ENCODE measurements at regions not wholly inside any gene's neighbourhood (a gene's known extent, or its start where the extent isn't known, plus 50 kb on each side); places are given as distances from the start of the nearest gene placed in this dataset.
A peak's percentile ranks its signal among the peaks of the same experiment; 100 is the strongest.
"Not testable (repeated sequence)": the region's sequence is repeated elsewhere in the genome, so short reads cannot be mapped to it uniquely, and the experiment has no call there.

DNA sequence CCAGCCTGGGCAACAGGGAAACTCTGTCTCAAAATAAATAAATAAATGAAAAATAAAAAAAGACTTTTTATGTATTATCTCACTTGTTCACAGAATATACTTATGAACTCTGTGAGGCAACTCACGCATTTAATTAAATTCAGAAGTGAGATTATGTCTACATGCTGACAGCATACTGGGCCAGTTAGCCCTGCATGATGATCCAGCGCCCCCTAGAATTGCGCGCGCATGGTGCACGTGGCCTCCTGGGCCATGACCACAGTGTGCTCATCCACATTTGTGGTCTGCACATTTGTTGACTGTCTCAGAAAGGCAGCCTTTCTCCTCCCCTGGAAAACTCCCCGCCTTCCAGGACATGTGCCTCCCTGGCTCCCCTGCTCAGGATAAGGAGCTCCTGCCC is 64.8 kb upstream of the METTL9 start:
- DNase-seq (ENCODE audit: low read depth in 2 of 2): not testable (repeated sequence)

DNA sequence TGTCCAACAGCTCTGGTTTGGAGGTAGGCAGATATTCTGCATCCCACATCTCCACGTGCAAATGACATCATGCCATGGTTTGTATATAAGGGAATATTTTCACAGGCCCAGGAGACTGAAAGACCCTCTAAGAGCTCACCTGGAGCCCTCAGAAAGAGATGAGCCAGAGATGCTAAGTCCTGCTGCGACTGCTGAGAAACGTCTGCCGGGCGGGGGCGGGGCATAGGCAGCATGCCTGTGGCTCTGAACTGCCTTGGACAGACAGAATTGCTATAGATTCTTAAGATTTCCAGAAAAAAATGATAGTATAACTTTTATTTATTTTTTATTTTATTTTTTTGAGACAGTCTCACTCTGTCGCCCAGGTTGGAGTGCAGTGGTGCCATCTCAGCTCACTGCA is 64.2 kb upstream of the METTL9 start:
- not testable (repeated sequence) for DNase-seq (ENCODE audit: low read depth in 2 of 2)

GRCh38 chr16:21536740-21537139 is 62.6 kb upstream of the METTL9 start:
- DNase-seq (ENCODE audit: low read depth in 2 of 2): not testable (repeated sequence)

- DNase-seq (ENCODE audit: low read depth in 2 of 2): not testable (repeated sequence)
Observed at GRCh38 chr16:21537598-21537997, 61.8 kb upstream of the METTL9 start.

- DNase-seq (ENCODE audit: low read depth in 2 of 2): not testable (repeated sequence)
Observed at GRCh38 chr16:21539107-21539618, 60.2 kb upstream of the METTL9 start.

GRCh38 chr16:21540770-21541433 is 58.5 kb upstream of the METTL9 start:
- DNase-seq (ENCODE audit: low read depth in 2 of 2): peak; percentile 56 to 59

- not testable (repeated sequence) for DNase-seq (ENCODE audit: low read depth in 2 of 2)
Observed at GRCh38 chr16:21541611-21542051, 57.7 kb upstream of the METTL9 start.

DNA sequence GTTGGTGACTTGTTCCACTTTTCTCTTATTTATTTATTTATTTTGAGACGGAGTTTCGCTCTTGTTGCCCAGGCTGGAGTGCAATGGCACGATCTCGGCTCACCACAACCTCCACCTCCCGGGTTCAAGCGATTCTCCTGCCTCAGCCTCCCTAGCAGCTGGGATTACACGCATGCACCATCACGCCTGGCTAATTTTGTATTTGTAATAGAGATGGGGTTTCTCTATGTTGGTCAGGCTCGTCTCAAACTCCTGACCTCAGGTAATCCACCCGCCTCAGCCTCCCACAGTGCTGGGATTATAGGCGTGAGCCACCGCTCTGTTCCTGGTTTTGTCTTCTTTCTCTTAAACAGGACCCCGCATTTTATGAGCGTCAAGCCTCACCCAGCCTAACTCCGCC is 57.3 kb upstream of the METTL9 start:
- not testable (repeated sequence) for DNase-seq (ENCODE audit: low read depth in 2 of 2)

DNA sequence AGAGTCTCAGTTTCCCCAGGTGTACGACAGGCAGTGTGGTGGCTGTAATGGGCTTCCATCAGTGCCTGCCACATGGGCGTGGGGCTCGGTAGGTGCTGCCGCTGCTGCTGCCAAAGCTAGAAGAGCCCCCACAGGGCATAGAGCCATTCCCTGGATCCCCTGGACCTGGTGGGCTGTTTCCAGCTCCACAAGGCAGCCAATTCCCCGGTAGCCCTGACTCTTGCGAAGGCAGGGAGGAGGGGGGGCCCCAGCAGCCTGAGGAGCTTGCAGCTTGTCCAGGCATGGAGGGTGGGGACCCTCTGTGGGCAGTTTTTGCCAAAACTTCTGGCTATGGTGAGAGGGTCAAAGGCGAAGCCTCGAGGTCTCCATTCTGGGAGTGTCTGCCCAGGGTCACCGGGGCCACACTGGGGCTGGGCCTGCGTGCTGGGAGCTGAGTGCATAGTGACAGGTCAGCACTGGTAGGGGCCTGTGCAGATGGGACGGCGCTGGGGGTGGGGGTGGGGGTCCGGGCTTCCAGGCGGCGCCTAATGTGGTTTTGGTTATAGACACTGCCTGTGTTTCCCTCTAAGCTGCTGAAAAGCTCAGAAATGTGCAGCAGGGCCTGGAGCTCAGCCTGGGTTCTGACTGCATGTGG is 56.8 kb upstream of the METTL9 start:
- not testable (repeated sequence) for DNase-seq (ENCODE audit: low read depth in 2 of 2)

DNA sequence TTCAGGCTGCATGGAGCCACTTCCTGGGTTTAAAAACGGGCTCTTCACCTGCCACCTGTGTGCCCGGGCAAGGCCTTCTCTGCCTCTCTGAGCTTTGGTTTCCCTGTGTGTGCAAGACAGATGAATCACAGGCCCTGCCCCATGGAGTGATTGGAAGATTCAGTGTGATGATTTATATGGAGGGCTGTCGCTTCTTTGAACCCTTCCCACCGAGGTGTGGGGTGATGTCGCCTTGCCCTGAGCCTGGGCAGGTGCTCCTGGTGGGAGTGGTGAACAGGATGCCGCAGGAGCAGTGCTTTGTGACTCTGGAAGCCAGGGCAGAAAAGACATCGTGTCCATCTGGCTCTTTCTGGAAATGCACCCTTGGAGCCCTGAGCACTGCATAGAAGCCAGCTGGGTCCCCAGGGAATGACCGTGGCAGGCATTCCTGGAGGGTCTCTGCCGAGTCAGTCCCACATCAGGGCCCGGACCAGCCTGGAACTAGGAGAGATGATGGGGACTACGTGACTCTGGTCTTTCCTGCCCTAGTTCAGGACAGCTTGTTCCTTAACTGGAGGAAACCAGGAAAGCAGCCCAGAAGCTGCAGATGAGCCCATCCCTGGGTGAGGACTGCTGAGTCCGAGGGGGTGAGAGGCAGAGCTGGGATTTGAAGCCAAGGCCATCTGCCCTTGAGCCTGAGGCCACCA is 56.1 kb upstream of the METTL9 start:
- DNase-seq (ENCODE audit: low read depth in 2 of 2): not testable (repeated sequence)

- DNase-seq (ENCODE audit: low read depth in 2 of 2): not testable (repeated sequence)
Observed at GRCh38 chr16:21545664-21546326, 53.6 kb upstream of the METTL9 start.

GRCh38 chr16:21549396-21549795 is 50.0 kb upstream of the METTL9 start:
- not testable (repeated sequence) for DNase-seq (ENCODE audit: low read depth in 2 of 2)
